SK-N-SH (cell line): ENCODE measurements at regions not wholly inside any gene's neighbourhood (a gene's known extent, or its start where the extent isn't known, plus 50 kb on each side); places are given as distances from the start of the nearest gene placed in this dataset.

Experiments
- CTCF ChIA-PET: fragments of 300-600, 350-600 bp; formaldehyde crosslinking; extraction: SDS; loops from one replicate; lab custom pipeline; 2021; lab: Yijun Ruan, JAX
- POLR2A ChIA-PET: fragments of 350-600 bp; sonication (Branson Sonifier 250); formaldehyde crosslinking; extraction: SDS; loops from one replicate; lab custom pipeline; 2020; ENCODE audit warnings: antibody characterized with exemption, inconsistent platforms; lab: Yijun Ruan, JAX
- DNase-seq: peaks from one replicate; pipeline ENCODE4 v3.0.0; 2012
- H2AFZ ChIP-seq: fragments of 200-600 bp; sonication (generic); 2 replicates; pipeline ENCODE4 v1.8.1; 2016; ENCODE audit warnings: antibody characterized with exemption, mild to moderate bottlenecking, low read depth
- H3F3A ChIP-seq: fragments of 200-600 bp; sonication (generic); replicated peaks from 2 replicates; pipeline ENCODE3; 2016; ENCODE audit warnings: antibody characterized with exemption, mild to moderate bottlenecking; ENCODE audit not compliant: insufficient read depth
- H3K27ac ChIP-seq, 2 experiments: fragments of 200-500 bp in 1 of 2; fragments of 200-600 bp in 1 of 2; sonication (Bioruptor generic) in 1 of 2; sonication (generic), shearing (Covaris generic) in 1 of 2; 2 replicates each; pipeline versions ENCODE4 v1.5.1 to v1.6.1; 2014 to 2016; ENCODE audit warnings: low read depth in 2 of 2, inconsistent platforms in 1 of 2, low read length in 1 of 2, mild to moderate bottlenecking in 1 of 2, mixed read lengths in 1 of 2
- H3K27me3 ChIP-seq: fragments of 200-600 bp; sonication (generic), shearing (Covaris generic); 2 replicates; pipeline ENCODE4 v1.6.1; 2016; ENCODE audit warnings: mixed run types; ENCODE audit not compliant: insufficient read depth
- H3K36me3 ChIP-seq, 2 experiments: fragments of 200-500 bp in 1 of 2; fragments of 200-600 bp in 1 of 2; sonication (Bioruptor generic) in 1 of 2; sonication (generic) in 1 of 2; replicated peaks in 1 of 2; 2 replicates each; pipeline versions ENCODE3 to v1.5.1; 2014 to 2016; ENCODE audit warnings: low read length in 1 of 2, mild to moderate bottlenecking in 1 of 2; ENCODE audit not compliant: insufficient read depth in 2 of 2, control insufficient read depth in 1 of 2
- H3K4me1 ChIP-seq, 2 experiments: fragments of 200-500 bp in 1 of 2; fragments of 200-600 bp in 1 of 2; sonication (Bioruptor generic) in 1 of 2; sonication (generic), shearing (Covaris generic) in 1 of 2; 2 replicates each; pipeline versions ENCODE4 v1.5.1 to v1.6.1; 2014 to 2016; ENCODE audit warnings: low read depth in 1 of 2, low read length in 1 of 2, mixed run types in 1 of 2; ENCODE audit not compliant: insufficient read depth in 2 of 2, control insufficient read depth in 1 of 2
- H3K4me2 ChIP-seq: fragments of 200-600 bp; sonication (generic), shearing (Covaris generic); 2 replicates; pipeline ENCODE4 v1.6.1; 2017; ENCODE audit warnings: mixed run types
- H3K4me3 ChIP-seq, 2 experiments: fragments of 200-500 bp in 1 of 2; fragments of 200-600 bp in 1 of 2; sonication (Bioruptor generic) in 1 of 2; sonication (generic), shearing (Covaris generic) in 1 of 2; 2 replicates each; pipeline versions ENCODE4 v1.5.1 to v1.8.1; 2014 to 2016; ENCODE audit warnings: low read depth in 2 of 2, inconsistent platforms in 1 of 2, low read length in 1 of 2, mild to moderate bottlenecking in 1 of 2, mixed read lengths in 1 of 2, moderate library complexity in 1 of 2
- H3K79me2 ChIP-seq: fragments of 200-600 bp; sonication (generic); 2 replicates; pipeline ENCODE4 v1.8.1; 2017; ENCODE audit warnings: mild to moderate bottlenecking; ENCODE audit not compliant: insufficient read depth
- H3K9ac ChIP-seq: fragments of 200-600 bp; sonication (generic); 2 replicates; pipeline ENCODE4 v1.6.1; 2017; ENCODE audit warnings: mixed run types
- H3K9me2 ChIP-seq: fragments of 200-600 bp; sonication (generic); 2 replicates; pipeline ENCODE4 v1.6.1; 2017; ENCODE audit warnings: mixed run types
- H3K9me3 ChIP-seq: fragments of 200-600 bp; sonication (generic); 2 replicates; pipeline ENCODE4 v1.6.1; 2017; ENCODE audit warnings: mixed run types, mild to moderate bottlenecking, moderate library complexity
- H4K20me1 ChIP-seq: fragments of 200-600 bp; sonication (generic); 2 replicates; pipeline ENCODE4 v1.6.1; 2017; ENCODE audit warnings: mild to moderate bottlenecking, mixed run types; ENCODE audit not compliant: insufficient read depth
- CHD2 ChIP-seq: fragments of 150-350 bp; IDR thresholded peaks from 2 replicates; pipeline ENCODE4 v1.6.1; 2018; ENCODE audit warnings: low read length; ENCODE audit not compliant: partially characterized antibody
- ELF1 ChIP-seq: IDR thresholded peaks from 2 replicates; pipeline ENCODE4 v1.4.0; 2012
- IRF3 ChIP-seq: fragments of 150-350 bp; IDR thresholded peaks from 2 replicates; pipeline ENCODE4 v1.6.1; 2016; ENCODE audit warnings: mild to moderate bottlenecking, low read depth, low read length
- NRF1 ChIP-seq: IDR thresholded peaks from 2 replicates; pipeline ENCODE4 v1.6.1; 2012; ENCODE audit warnings: low read depth, mild to moderate bottlenecking, low read length
- POLR2AphosphoS5 ChIP-seq: IDR thresholded peaks from 2 replicates; pipeline ENCODE4 v1.6.1; 2012; ENCODE audit warnings: low read depth, low read length
- REST ChIP-seq: IDR thresholded peaks from 2 replicates; pipeline ENCODE4 v1.6.1; 2012; ENCODE audit warnings: mild to moderate bottlenecking, low read depth, low read length, moderate library complexity
- TAF1 ChIP-seq: IDR thresholded peaks from 2 replicates; pipeline ENCODE4 v1.6.1; 2012; ENCODE audit warnings: low read depth, mild to moderate bottlenecking, low read length, moderate library complexity, borderline replicate concordance
- TCF12 ChIP-seq: IDR thresholded peaks from 2 replicates; pipeline ENCODE4 v1.4.0; 2012
- USF2 ChIP-seq: fragments of 150-350 bp; IDR thresholded peaks from 2 replicates; pipeline ENCODE4 v1.6.1; 2017; ENCODE audit warnings: antibody characterized with exemption, low read length, low read depth, borderline replicate concordance
- YY1 ChIP-seq: IDR thresholded peaks from 2 replicates; pipeline ENCODE4 v1.4.0; 2012; ENCODE audit warnings: low read depth, mild to moderate bottlenecking
- WGBS: methylation state at CpG from one replicate; pipeline ENCODE4 v1.1.6; 2017; ENCODE audit warnings: low lambda C conversion rate; 5-methylcytosine and 5-hydroxymethylcytosine counted together
- TF ChIP-seq, protein P1 (sequence below): IDR thresholded peaks from 2 replicates; pipeline ENCODE4 v1.4.0; 2012; ENCODE audit warnings: low read depth, borderline replicate concordance
- TF ChIP-seq, protein P2 (sequence below): IDR thresholded peaks from 2 replicates; pipeline ENCODE4 v1.4.0; 2012; ENCODE audit warnings: low read depth, borderline replicate concordance

GRCh38 chr16:54526916-54527315 lies 240.3 kb upstream of the IRX3 start:
- Histone ChIP-seq H3K4me3 (no peak overlapping the region), H3K27ac (no peak overlapping the region), H3K9me2 (no peaks in the 10 kb centered on the region), H3K79me2 (no peaks in the 10 kb centered on the region), H4K20me1 (no peaks in the 10 kb centered on the region), H3K9ac (no peak overlapping the region), H3K4me2 (no peak overlapping the region), H2AFZ (no peak overlapping the region), H3K4me1 (no peaks in the 10 kb centered on the region), H3K9me3 (0 out of 2 replicates have a peak, but pooled peaks cover 3% of the 10 kb centered on the region), H3K36me3 (no peaks in the 10 kb centered on the region), H3K27me3 (no peaks in the 10 kb centered on the region), H3F3A (no peaks in the 10 kb centered on the region)
- no peak for DNase-seq
- 17% methylated on average over 1 of the region's 1 CpG for WGBS
- TF ChIP-seq, protein P1, sequence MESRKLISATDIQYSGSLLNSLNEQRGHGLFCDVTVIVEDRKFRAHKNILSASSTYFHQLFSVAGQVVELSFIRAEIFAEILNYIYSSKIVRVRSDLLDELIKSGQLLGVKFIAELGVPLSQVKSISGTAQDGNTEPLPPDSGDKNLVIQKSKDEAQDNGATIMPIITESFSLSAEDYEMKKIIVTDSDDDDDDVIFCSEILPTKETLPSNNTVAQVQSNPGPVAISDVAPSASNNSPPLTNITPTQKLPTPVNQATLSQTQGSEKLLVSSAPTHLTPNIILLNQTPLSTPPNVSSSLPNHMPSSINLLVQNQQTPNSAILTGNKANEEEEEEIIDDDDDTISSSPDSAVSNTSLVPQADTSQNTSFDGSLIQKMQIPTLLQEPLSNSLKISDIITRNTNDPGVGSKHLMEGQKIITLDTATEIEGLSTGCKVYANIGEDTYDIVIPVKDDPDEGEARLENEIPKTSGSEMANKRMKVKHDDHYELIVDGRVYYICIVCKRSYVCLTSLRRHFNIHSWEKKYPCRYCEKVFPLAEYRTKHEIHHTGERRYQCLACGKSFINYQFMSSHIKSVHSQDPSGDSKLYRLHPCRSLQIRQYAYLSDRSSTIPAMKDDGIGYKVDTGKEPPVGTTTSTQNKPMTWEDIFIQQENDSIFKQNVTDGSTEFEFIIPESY, result no peak
- no peak for TF ChIP-seq TAF1
- no peak for TF ChIP-seq CHD2
- no peak for TF ChIP-seq ELF1
- TF ChIP-seq USF2, result no peak
- no peak for TF ChIP-seq POLR2AphosphoS5
- no peak for TF ChIP-seq REST
- no peak for TF ChIP-seq NRF1
- TF ChIP-seq YY1, result no peak
- TF ChIP-seq, protein P2, sequence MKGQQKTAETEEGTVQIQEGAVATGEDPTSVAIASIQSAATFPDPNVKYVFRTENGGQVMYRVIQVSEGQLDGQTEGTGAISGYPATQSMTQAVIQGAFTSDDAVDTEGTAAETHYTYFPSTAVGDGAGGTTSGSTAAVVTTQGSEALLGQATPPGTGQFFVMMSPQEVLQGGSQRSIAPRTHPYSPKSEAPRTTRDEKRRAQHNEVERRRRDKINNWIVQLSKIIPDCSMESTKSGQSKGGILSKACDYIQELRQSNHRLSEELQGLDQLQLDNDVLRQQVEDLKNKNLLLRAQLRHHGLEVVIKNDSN, result no peak
- TF ChIP-seq IRF3, result no peak
- TF ChIP-seq TCF12, result no peak
- ChIA-PET POLR2A (no interaction called here), CTCF (interaction anchor here (1.2 kb wide), 1 partner anchor 21 kb away, joined by 3 read pairs; no protein-coding TSS in a partner anchor)
